Lower lobe of right lung (tissue), 2 donors: ENCODE measurements at regions not wholly inside any gene's neighbourhood (a gene's known extent, or its start where the extent isn't known, plus 50 kb on each side); places are given as distances from the start of the nearest gene placed in this dataset.

ENCODE experiments used
- ATAC-seq, 2 donors: fragments of 200-7000 bp; cut with Tn5 transposase; one replicate each; pipeline ENCODE4 v1.9.1; 2020 to 2022; ENCODE audit warnings: mild to moderate bottlenecking in 2 of 2, moderate library complexity in 2 of 2
- DNase-seq: peaks from one replicate; pipeline ENCODE4 v3.0.0-alpha.2; 2020
- H3K27ac ChIP-seq: fragments of 200-600 bp; one replicate; pipeline ENCODE4 v1.8.0; 2022
- H3K27me3 ChIP-seq: fragments of 200-600 bp; one replicate; pipeline ENCODE4 v1.8.0; 2022; ENCODE audit warnings: low read depth
- H3K36me3 ChIP-seq: fragments of 200-600 bp; one replicate; pipeline ENCODE4 v1.8.0; 2022; ENCODE audit warnings: mild to moderate bottlenecking
- H3K4me1 ChIP-seq: fragments of 200-600 bp; one replicate; pipeline ENCODE4 v1.8.0; 2022
- H3K4me3 ChIP-seq: fragments of 200-600 bp; one replicate; pipeline ENCODE4 v1.8.0; 2022; ENCODE audit warnings: mild to moderate bottlenecking
- H3K9me3 ChIP-seq: fragments of 200-600 bp; one replicate; pipeline ENCODE4 v1.8.0; 2022
- intact Hi-C: fragments of 100-400 bp; cut with DNase I; formaldehyde crosslinking; loops from one replicate; pipeline ENCODE4 v1.11.0; 2022
- TF ChIP-seq, protein P1 (sequence below): fragments of 200-600 bp; IDR thresholded peaks from one replicate; pipeline ENCODE4 v1.8.0; 2022; ENCODE audit warnings: antibody characterized with exemption, mild to moderate bottlenecking
- donor health status: DM: no; HTN: yes; CAD: no; lungs with severe emphysema.

DNA sequence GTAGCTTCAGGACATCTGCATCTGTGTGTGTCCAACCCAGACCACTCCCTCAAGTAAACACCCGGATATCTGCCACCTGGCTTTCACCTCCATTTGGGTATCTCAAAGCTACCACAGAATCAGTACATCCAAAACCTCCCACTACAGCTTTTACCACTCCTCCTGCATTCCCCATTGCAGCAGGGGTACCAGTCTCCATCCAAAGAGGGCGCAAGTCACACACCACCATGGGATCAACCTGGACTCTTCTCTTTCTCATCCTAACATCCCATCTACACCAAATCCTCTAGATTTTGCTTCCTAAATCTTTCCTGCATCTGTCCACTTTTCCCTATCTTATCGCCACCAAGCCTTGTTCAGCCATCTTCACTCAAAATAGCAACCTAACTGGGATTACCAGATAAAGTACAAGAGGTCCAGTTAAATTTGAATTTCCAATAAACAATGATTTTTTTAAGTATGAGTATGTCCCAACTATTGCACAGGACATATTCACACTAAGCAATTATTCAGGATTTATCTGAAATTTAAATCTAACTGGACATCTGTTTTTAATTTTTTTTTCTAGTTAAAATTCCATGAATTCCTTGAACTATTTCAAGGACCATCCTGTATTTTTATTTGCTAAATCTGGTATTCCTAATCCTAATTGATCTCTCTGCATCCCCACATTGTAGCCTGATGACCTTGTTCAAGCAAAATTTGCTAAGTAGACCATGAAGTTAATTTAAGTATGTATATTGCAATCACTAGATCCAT lies 164.3 kb upstream of the MLN start:
- no peak for ATAC-seq
- Histone ChIP-seq H3K27ac (no peak overlapping the region), H3K36me3 (no peaks in the 10 kb centered on the region), H3K4me3 (no peak overlapping the region), H3K27me3 (peaks cover 18% of the 10 kb centered on the region), H3K4me1 (no peaks in the 10 kb centered on the region), H3K9me3 (peaks cover 5% of the 10 kb centered on the region)
- TF ChIP-seq, protein P1, sequence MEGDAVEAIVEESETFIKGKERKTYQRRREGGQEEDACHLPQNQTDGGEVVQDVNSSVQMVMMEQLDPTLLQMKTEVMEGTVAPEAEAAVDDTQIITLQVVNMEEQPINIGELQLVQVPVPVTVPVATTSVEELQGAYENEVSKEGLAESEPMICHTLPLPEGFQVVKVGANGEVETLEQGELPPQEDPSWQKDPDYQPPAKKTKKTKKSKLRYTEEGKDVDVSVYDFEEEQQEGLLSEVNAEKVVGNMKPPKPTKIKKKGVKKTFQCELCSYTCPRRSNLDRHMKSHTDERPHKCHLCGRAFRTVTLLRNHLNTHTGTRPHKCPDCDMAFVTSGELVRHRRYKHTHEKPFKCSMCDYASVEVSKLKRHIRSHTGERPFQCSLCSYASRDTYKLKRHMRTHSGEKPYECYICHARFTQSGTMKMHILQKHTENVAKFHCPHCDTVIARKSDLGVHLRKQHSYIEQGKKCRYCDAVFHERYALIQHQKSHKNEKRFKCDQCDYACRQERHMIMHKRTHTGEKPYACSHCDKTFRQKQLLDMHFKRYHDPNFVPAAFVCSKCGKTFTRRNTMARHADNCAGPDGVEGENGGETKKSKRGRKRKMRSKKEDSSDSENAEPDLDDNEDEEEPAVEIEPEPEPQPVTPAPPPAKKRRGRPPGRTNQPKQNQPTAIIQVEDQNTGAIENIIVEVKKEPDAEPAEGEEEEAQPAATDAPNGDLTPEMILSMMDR = no peak
- intact Hi-C loops = no loop called here
- DNase-seq = no peak

DNA sequence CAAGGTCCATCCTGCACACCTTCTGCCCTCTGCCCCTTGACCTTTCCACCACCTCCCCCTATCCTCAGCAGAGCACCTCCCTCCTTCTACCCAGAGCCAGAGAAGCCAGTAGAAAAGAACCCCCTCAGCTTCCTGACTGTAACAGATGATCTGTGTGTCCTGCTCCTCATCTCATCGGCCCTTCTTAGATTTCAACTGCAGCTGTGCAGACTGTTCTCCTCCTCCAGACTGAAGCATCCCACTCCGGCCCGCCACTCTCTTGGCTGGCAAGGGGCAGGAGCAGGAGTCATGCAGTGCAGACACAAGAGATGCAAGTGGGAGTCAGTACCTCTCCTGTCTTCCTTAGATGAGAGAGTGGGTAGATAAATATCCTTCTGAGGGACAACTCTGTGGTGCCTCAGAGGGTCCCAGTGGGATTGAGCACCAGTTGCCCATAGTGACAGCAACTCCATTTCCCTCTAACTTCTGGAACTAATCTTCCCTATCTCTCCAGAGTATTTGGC lies 163.5 kb upstream of the MLN start:
- DNase-seq = no peak
- intact Hi-C loops = no loop called here

DNA sequence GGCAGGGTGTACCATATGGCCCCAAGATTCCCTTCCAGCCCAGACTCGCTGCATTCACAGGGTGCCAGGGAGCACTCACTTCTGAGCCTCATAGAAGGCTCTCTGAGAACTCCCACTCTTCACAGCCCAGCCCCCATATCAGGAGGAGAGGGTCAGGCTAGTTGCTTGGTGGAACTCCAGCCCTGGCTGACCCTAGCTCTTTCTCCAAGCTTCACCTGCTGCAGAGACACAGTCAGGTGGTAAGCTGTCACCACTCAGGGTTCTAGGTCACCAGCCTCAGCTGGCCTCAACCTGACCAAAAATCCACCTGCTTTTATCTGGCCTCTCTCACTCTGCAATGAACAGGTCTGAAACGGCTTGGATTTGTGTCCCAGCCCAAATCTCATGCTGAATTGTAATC lies 162.7 kb upstream of the MLN start:
- H3K9me3 ChIP-seq = no peaks in the 10 kb centered on the region
- H3K4me1 ChIP-seq = no peaks in the 10 kb centered on the region
- H3K36me3 ChIP-seq = no peaks in the 10 kb centered on the region
- TF ChIP-seq, protein P1 = no peak
- intact Hi-C loops = no loop called here
- H3K27me3 ChIP-seq = peaks cover 14% of the 10 kb centered on the region
- no peak overlapping the region for H3K27ac ChIP-seq
- no peak for DNase-seq
- no peak for ATAC-seq
- no peak overlapping the region for H3K4me3 ChIP-seq

More for the DNA sequence above, 163.5 kb upstream of the MLN start:
- ATAC-seq = no peak
- Histone ChIP-seq H3K36me3 (no peaks in the 10 kb centered on the region), H3K27ac (no peak overlapping the region), H3K27me3 (peaks cover 14% of the 10 kb centered on the region), H3K9me3 (peaks cover 5% of the 10 kb centered on the region), H3K4me1 (no peaks in the 10 kb centered on the region), H3K4me3 (no peak overlapping the region)
- TF ChIP-seq, protein P1 = no peak

DNA sequence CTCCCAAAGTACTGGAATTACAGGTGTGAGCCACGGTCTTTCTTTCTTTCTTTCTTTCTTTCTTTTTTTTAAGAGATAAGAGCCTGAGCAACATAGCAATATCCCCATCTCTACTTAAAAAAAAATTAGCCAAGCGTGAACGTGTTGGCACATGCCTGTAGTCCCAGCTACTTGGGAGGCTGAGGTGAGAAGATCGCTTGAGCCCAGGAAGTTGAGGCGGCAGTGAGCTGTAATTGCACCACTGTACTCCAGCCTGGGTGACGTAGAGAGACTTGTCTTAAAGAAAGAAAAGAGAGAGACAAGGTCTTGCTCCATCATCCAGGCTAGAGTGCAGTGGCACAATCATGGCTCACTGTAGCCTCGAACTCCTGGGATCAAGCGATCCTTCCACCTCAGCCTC lies 162.0 kb upstream of the MLN start:
- no peak overlapping the region for H3K27ac ChIP-seq
- TF ChIP-seq, protein P1 = no peak
- DNase-seq (no peak), ATAC-seq (no peak)
- intact Hi-C loops = no loop called here
- peaks cover 14% of the 10 kb centered on the region for H3K27me3 ChIP-seq
- H3K9me3 ChIP-seq = no peaks in the 10 kb centered on the region
- H3K4me3 ChIP-seq = no peak overlapping the region
- no peaks in the 10 kb centered on the region for H3K4me1 ChIP-seq
- no peaks in the 10 kb centered on the region for H3K36me3 ChIP-seq

DNA sequence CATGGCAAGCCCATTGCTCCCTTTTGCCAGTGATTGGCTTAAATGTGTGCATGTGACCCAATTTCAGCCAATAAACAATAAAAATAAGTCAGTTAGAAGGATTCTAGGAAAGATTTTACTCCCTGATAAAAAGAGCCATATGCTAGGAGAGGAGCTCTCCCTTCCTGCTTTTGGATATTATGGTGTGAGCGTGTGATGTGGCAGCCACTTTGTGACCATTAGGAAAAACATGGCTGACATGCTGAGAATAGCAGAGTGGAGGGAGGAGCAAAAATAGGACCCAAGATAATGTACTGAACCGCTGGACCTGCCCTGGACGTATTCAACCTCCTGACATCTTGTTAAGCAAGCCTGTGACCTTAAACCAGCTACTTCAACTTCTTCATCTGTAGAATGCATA lies 160.6 kb upstream of the MLN start:
- Histone ChIP-seq H3K27ac (no peak overlapping the region), H3K4me3 (no peak overlapping the region), H3K27me3 (peaks cover 14% of the 10 kb centered on the region), H3K4me1 (no peaks in the 10 kb centered on the region), H3K9me3 (no peaks in the 10 kb centered on the region), H3K36me3 (no peaks in the 10 kb centered on the region)
- TF ChIP-seq, protein P1 = no peak
- ATAC-seq = no peak
- intact Hi-C loops = no loop called here
- no peak for DNase-seq
